GM23338 (cell line): ENCODE measurements at regions not wholly inside any gene's neighbourhood (a gene's known extent, or its start where the extent isn't known, plus 50 kb on each side); places are given as distances from the start of the nearest gene placed in this dataset.
A peak's percentile ranks its signal among the peaks of the same experiment; 100 is the strongest.

Experiments used
- ATAC-seq: fragments of 200-7000 bp; cut with Tn5 transposase; 3 replicates; pipeline ENCODE4 v1.9.1; 2020
- DNase-seq: peaks from one replicate; pipeline ENCODE4 v3.0.0-alpha.2; 2015; ENCODE audit warnings: low spot score
- H2AFZ ChIP-seq: fragments of 200-600 bp; sonication (generic); 2 replicates; pipeline ENCODE4 v1.8.0; 2016; ENCODE audit warnings: antibody characterized with exemption, mild to moderate bottlenecking, moderate library complexity
- H3F3A ChIP-seq: fragments of 200-600 bp; sonication (generic); replicated peaks from 2 replicates; pipeline ENCODE4 v1.8.0; 2017; ENCODE audit warnings: antibody characterized with exemption, mixed run types, low read depth
- H3K27ac ChIP-seq: fragments of 200-600 bp; sonication (generic); 2 replicates; pipeline ENCODE4 v1.6.1; 2016; ENCODE audit warnings: low read depth
- H3K27me3 ChIP-seq: fragments of 200-600 bp; sonication (generic); 2 replicates; pipeline ENCODE4 v1.8.0; 2016; ENCODE audit warnings: mild to moderate bottlenecking, mixed run types, moderate library complexity; ENCODE audit not compliant: insufficient read depth
- H3K36me3 ChIP-seq: fragments of 200-600 bp; sonication (generic); 2 replicates; pipeline ENCODE4 v1.8.0; 2016; ENCODE audit warnings: mild to moderate bottlenecking; ENCODE audit not compliant: insufficient read depth
- H3K4me1 ChIP-seq: fragments of 200-600 bp; sonication (generic); 2 replicates; pipeline ENCODE4 v1.8.0; 2016; ENCODE audit warnings: mild to moderate bottlenecking, moderate library complexity; ENCODE audit not compliant: insufficient read depth
- H3K4me2 ChIP-seq: fragments of 200-600 bp; sonication (generic); 2 replicates; pipeline ENCODE4 v1.7.1; 2017; ENCODE audit warnings: mixed run types
- H3K4me3 ChIP-seq: fragments of 200-600 bp; sonication (generic); 2 replicates; pipeline ENCODE4 v1.6.1; 2016; ENCODE audit warnings: mixed run types
- H3K79me2 ChIP-seq: fragments of 200-600 bp; sonication (generic); replicated peaks from 2 replicates; pipeline ENCODE4 v1.8.0; 2017; ENCODE audit warnings: mild to moderate bottlenecking; ENCODE audit not compliant: insufficient read depth
- H3K9me2 ChIP-seq: fragments of 200-600 bp; sonication (generic); 2 replicates; pipeline ENCODE4 v1.8.0; 2017; ENCODE audit not compliant: insufficient read depth
- H4K20me1 ChIP-seq: fragments of 200-600 bp; sonication (generic); replicated peaks from 2 replicates; pipeline ENCODE4 v1.8.0; 2017; ENCODE audit warnings: mild to moderate bottlenecking; ENCODE audit not compliant: insufficient read depth
- H3K27ac Mint-ChIP-seq: 2 replicates; pipeline ENCODE4 v1.8.0; 2020; ENCODE audit warnings: inconsistent platforms, mild to moderate bottlenecking, moderate library complexity, mixed read lengths
- H3K27me3 Mint-ChIP-seq: 3 replicates; pipeline ENCODE4 v1.8.0; 2022; ENCODE audit warnings: low read depth, mild to moderate bottlenecking, moderate library complexity, mixed read lengths, inconsistent platforms; ENCODE audit not compliant: insufficient read depth, poor library complexity
- H3K36me3 Mint-ChIP-seq: 3 replicates; pipeline ENCODE4 v1.8.0; 2021; ENCODE audit warnings: low read depth, mild to moderate bottlenecking, inconsistent platforms, moderate library complexity, mixed read lengths
- H3K4me1 Mint-ChIP-seq: 3 replicates; pipeline ENCODE4 v1.8.0; 2020; ENCODE audit warnings: mild to moderate bottlenecking, inconsistent platforms, mixed read lengths
- H3K4me3 Mint-ChIP-seq: 3 replicates; pipeline ENCODE4 v1.8.0; 2021; ENCODE audit warnings: moderate library complexity, mild to moderate bottlenecking, inconsistent platforms, mixed read lengths
- H3K9me3 Mint-ChIP-seq: 3 replicates; pipeline ENCODE4 v1.8.0; 2020; ENCODE audit warnings: moderate library complexity, mild to moderate bottlenecking, inconsistent platforms, mixed read lengths
- CREB1 ChIP-seq: fragments of 250-450 bp; sonication (Bioruptor Pico); IDR thresholded peaks from 2 replicates; pipeline ENCODE4 v1.5.0; 2020; ENCODE audit warnings: low read depth, mild to moderate bottlenecking, moderate library complexity
- ETS1 ChIP-seq: IDR thresholded peaks from 2 replicates; pipeline ENCODE4 v1.6.1; 2016; ENCODE audit warnings: antibody characterized with exemption
- EZH2 ChIP-seq: fragments of 200-600 bp; sonication (generic); IDR thresholded peaks from one replicate; pipeline ENCODE4 v1.8.0; 2017; ENCODE audit warnings: antibody characterized with exemption, mild to moderate bottlenecking, low read depth; ENCODE audit not compliant: unreplicated experiment
- EZH2phosphoT487 ChIP-seq: fragments of 200-600 bp; sonication (generic); IDR thresholded peaks from one replicate; pipeline ENCODE4 v1.8.1; 2018; ENCODE audit warnings: antibody characterized with exemption; ENCODE audit not compliant: unreplicated experiment
- JUNB ChIP-seq: IDR thresholded peaks from one replicate; pipeline ENCODE4 v1.6.1; 2016; ENCODE audit warnings: antibody characterized with exemption; ENCODE audit not compliant: unreplicated experiment
- ZNF114 ChIP-seq: fragments of 250-450 bp; sonication (Bioruptor Pico); IDR thresholded peaks from 2 replicates; pipeline ENCODE4 v1.5.0; 2020; ENCODE audit warnings: mild to moderate bottlenecking, moderate library complexity
- ZNF331 ChIP-seq: fragments of 250-450 bp; sonication (Bioruptor Pico); IDR thresholded peaks from 2 replicates; pipeline ENCODE4 v1.5.0; 2020; ENCODE audit warnings: low read depth, mild to moderate bottlenecking, moderate library complexity
- TF ChIP-seq, protein P1 (sequence below), 2 experiments: fragments of 200-600 bp in 1 of 2; sonication (generic) in 1 of 2; conservative IDR thresholded peaks; 2 replicates each; pipeline versions ENCODE4 v1.5.1 to v1.6.1; 2016 to 2017; ENCODE audit warnings: antibody characterized with exemption in 2 of 2, low read depth in 2 of 2, mild to moderate bottlenecking in 2 of 2, moderate library complexity in 1 of 2
- TF ChIP-seq, protein P2 (sequence below): IDR thresholded peaks from one replicate; pipeline ENCODE4 v1.6.1; 2018; ENCODE audit warnings: antibody characterized with exemption; ENCODE audit not compliant: unreplicated experiment

DNA sequence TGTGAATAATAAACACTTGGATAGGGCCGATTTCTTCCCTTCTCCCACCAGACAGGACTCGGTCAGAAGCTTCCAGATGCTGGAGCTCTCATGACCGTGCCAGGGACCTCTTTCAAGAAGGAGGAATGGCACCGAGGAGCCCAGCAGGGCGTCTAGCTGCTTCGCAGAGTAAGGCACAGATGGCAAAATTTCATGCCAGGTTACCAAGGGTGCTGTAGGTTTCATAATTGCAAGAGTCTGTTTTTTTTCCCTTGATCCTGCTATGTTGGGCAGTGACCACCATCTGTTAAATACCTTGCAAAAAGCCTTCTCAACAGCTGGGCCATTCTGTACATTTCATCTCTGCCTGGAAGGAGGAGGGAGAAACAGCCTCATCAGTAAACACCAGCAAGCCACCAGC lies 111.8 kb downstream of the EDN3 start:
- peaks cover 5% of the 10 kb centered on the region; the same call in 1 of the 3 replicates for H3K4me1 Mint-ChIP-seq

More for the DNA sequence above, 111.8 kb downstream of the EDN3 start:
- Mint-ChIP-seq H3K9me3 (peaks cover 9% of the 10 kb centered on the region; the same call in 2 of the 3 replicates), H3K27ac (no peak overlapping the region), H3K4me3 (no peak overlapping the region), H3K27me3 (peaks cover 1% of the 10 kb centered on the region), H3K36me3 (no peaks in the 10 kb centered on the region)
- Histone ChIP-seq H3F3A (no peaks in the 10 kb centered on the region), H3K4me3 (no peak overlapping the region), H3K79me2 (no peaks in the 10 kb centered on the region), H3K27ac (no peak overlapping the region), H3K4me1 (no peaks in the 10 kb centered on the region), H2AFZ (peak overlapping the region; percentile 78), H3K36me3 (no peaks in the 10 kb centered on the region), H3K9me2 (no peaks in the 10 kb centered on the region), H4K20me1 (no peaks in the 10 kb centered on the region), H3K27me3 (no peaks in the 10 kb centered on the region), H3K4me2 (no peak overlapping the region)
- no peak for ATAC-seq
- TF ChIP-seq, protein P1, sequence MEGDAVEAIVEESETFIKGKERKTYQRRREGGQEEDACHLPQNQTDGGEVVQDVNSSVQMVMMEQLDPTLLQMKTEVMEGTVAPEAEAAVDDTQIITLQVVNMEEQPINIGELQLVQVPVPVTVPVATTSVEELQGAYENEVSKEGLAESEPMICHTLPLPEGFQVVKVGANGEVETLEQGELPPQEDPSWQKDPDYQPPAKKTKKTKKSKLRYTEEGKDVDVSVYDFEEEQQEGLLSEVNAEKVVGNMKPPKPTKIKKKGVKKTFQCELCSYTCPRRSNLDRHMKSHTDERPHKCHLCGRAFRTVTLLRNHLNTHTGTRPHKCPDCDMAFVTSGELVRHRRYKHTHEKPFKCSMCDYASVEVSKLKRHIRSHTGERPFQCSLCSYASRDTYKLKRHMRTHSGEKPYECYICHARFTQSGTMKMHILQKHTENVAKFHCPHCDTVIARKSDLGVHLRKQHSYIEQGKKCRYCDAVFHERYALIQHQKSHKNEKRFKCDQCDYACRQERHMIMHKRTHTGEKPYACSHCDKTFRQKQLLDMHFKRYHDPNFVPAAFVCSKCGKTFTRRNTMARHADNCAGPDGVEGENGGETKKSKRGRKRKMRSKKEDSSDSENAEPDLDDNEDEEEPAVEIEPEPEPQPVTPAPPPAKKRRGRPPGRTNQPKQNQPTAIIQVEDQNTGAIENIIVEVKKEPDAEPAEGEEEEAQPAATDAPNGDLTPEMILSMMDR (conservative IDR thresholded peaks at IDR 0.05; ENCODE audit: low read depth in 2 of 2): no peak
- TF ChIP-seq ZNF331 (CRISPR knock-in tag) (no peak), CREB1 (no peak), EZH2phosphoT487 (no peak), EZH2 (no peak), ZNF114 (CRISPR knock-in tag) (no peak), ETS1 (no peak), JUNB (no peak)
- TF ChIP-seq, protein P2, sequence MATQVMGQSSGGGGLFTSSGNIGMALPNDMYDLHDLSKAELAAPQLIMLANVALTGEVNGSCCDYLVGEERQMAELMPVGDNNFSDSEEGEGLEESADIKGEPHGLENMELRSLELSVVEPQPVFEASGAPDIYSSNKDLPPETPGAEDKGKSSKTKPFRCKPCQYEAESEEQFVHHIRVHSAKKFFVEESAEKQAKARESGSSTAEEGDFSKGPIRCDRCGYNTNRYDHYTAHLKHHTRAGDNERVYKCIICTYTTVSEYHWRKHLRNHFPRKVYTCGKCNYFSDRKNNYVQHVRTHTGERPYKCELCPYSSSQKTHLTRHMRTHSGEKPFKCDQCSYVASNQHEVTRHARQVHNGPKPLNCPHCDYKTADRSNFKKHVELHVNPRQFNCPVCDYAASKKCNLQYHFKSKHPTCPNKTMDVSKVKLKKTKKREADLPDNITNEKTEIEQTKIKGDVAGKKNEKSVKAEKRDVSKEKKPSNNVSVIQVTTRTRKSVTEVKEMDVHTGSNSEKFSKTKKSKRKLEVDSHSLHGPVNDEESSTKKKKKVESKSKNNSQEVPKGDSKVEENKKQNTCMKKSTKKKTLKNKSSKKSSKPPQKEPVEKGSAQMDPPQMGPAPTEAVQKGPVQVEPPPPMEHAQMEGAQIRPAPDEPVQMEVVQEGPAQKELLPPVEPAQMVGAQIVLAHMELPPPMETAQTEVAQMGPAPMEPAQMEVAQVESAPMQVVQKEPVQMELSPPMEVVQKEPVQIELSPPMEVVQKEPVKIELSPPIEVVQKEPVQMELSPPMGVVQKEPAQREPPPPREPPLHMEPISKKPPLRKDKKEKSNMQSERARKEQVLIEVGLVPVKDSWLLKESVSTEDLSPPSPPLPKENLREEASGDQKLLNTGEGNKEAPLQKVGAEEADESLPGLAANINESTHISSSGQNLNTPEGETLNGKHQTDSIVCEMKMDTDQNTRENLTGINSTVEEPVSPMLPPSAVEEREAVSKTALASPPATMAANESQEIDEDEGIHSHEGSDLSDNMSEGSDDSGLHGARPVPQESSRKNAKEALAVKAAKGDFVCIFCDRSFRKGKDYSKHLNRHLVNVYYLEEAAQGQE: no peak
- DNase-seq: no peak
